ENCODE measurements at regions not wholly inside any gene's neighbourhood (a gene's known extent, or its start where the extent isn't known, plus 50 kb on each side); places are given as distances from the start of the nearest gene placed in this dataset.

- WGBS, 2 experiments (ENCODE audit: low coverage in 1 of 2, low lambda C conversion rate in 2 of 2, missing lambda C conversion rate in 2 of 2), result 8 to 34% methylated on average over 2 of the region's 2 CpGs
- H3K27me3 ChIP-seq (replicated peaks; ENCODE audit: insufficient read depth), result peaks cover 23% of the 10 kb centered on the region; the same call in 1 of the 2 replicates
- no peak overlapping the region for H2AFZ ChIP-seq
- H4K20me1 ChIP-seq (ENCODE audit: insufficient read depth), result no peaks in the 10 kb centered on the region
- no peak overlapping the region for H3K27ac ChIP-seq
- H3F3A ChIP-seq (ENCODE audit: insufficient read depth), result no peaks in the 10 kb centered on the region
- no peaks in the 10 kb centered on the region for H3K9me2 ChIP-seq (ENCODE audit: insufficient read depth)
- DNase-seq, result no peak
- no peak overlapping the region for H3K4me2 ChIP-seq (ENCODE audit: unreplicated experiment)
- H3K79me2 ChIP-seq (ENCODE audit: insufficient read depth), result no peaks in the 10 kb centered on the region
- TF ChIP-seq EZH2phosphoT487 (IDR thresholded peaks at IDR 0.05; ENCODE audit: insufficient read depth, low read depth), result no peak
- TF ChIP-seq EZH2 (IDR thresholded peaks at IDR 0.05; ENCODE audit: insufficient read depth, poor library complexity, severe bottlenecking), result no peak
- no peaks in the 10 kb centered on the region for H3K36me3 ChIP-seq (ENCODE audit: low read depth)
- in situ Hi-C loops (cut with MboI), result loop anchor here (25.0 kb wide), 1 partner anchor 386 kb away; no protein-coding TSS in a partner anchor
- H3K4me3 ChIP-seq, result no peak overlapping the region
- no peaks in the 10 kb centered on the region for H3K4me1 ChIP-seq (ENCODE audit: insufficient read depth)
- no peak overlapping the region for H3K9ac ChIP-seq
- no peaks in the 10 kb centered on the region for H3K9me3 ChIP-seq (ENCODE audit: low read depth)
Observed at GRCh38 chr11:11173316-11174025, 179.6 kb downstream of the CSNK2A3 start.

- no peaks in the 10 kb centered on the region for H3F3A ChIP-seq (ENCODE audit: insufficient read depth)
- H4K20me1 ChIP-seq (ENCODE audit: insufficient read depth), result no peaks in the 10 kb centered on the region
- H3K9ac ChIP-seq, result no peak overlapping the region
- peaks cover 28% of the 10 kb centered on the region; the same call in 1 of the 2 replicates for H3K27me3 ChIP-seq (replicated peaks; ENCODE audit: insufficient read depth)
- no peak overlapping the region for H2AFZ ChIP-seq
- H3K9me2 ChIP-seq (ENCODE audit: insufficient read depth), result no peaks in the 10 kb centered on the region
- 78 to 89% methylated on average over 1 of the region's 1 CpG for WGBS, 2 experiments (ENCODE audit: low coverage in 1 of 2, low lambda C conversion rate in 2 of 2, missing lambda C conversion rate in 2 of 2)
- H3K9me3 ChIP-seq (ENCODE audit: low read depth), result no peaks in the 10 kb centered on the region
- H3K4me1 ChIP-seq (ENCODE audit: insufficient read depth), result no peaks in the 10 kb centered on the region
- DNase-seq, result no peak
- H3K4me2 ChIP-seq (ENCODE audit: unreplicated experiment), result no peak overlapping the region
- TF ChIP-seq EZH2 (IDR thresholded peaks at IDR 0.05; ENCODE audit: insufficient read depth, poor library complexity, severe bottlenecking), result no peak
- no peak for TF ChIP-seq EZH2phosphoT487 (IDR thresholded peaks at IDR 0.05; ENCODE audit: insufficient read depth, low read depth)
- H3K79me2 ChIP-seq (ENCODE audit: insufficient read depth), result no peaks in the 10 kb centered on the region
- in situ Hi-C loops (cut with MboI), result loop anchor here (25.0 kb wide), 1 partner anchor 385 kb away; no protein-coding TSS in a partner anchor
- H3K4me3 ChIP-seq, result no peak overlapping the region
- no peaks in the 10 kb centered on the region for H3K36me3 ChIP-seq (ENCODE audit: low read depth)
- no peak overlapping the region for H3K27ac ChIP-seq
Observed at GRCh38 chr11:11171854-11172253, 181.2 kb downstream of the CSNK2A3 start.

- TF ChIP-seq EZH2phosphoT487 (IDR thresholded peaks at IDR 0.05; ENCODE audit: insufficient read depth, low read depth) (no peak), EZH2 (IDR thresholded peaks at IDR 0.05; ENCODE audit: insufficient read depth, poor library complexity, severe bottlenecking) (no peak)
- H3K27ac ChIP-seq, result no peak overlapping the region
- peaks cover 28% of the 10 kb centered on the region; the same call in 1 of the 2 replicates for H3K27me3 ChIP-seq (replicated peaks; ENCODE audit: insufficient read depth)
- H3K4me3 ChIP-seq, result no peak overlapping the region
- H3K36me3 ChIP-seq (ENCODE audit: low read depth), result no peaks in the 10 kb centered on the region
- no peaks in the 10 kb centered on the region for H3K9me3 ChIP-seq (ENCODE audit: low read depth)
- no peaks in the 10 kb centered on the region for H4K20me1 ChIP-seq (ENCODE audit: insufficient read depth)
- no peak overlapping the region for H3K4me2 ChIP-seq (ENCODE audit: unreplicated experiment)
- no peaks in the 10 kb centered on the region for H3F3A ChIP-seq (ENCODE audit: insufficient read depth)
- no peak overlapping the region for H2AFZ ChIP-seq
- no peaks in the 10 kb centered on the region for H3K9me2 ChIP-seq (ENCODE audit: insufficient read depth)
- no peak overlapping the region for H3K9ac ChIP-seq
- DNase-seq, result peak; percentile 16
- in situ Hi-C loops (cut with MboI), result loop anchor here (25.0 kb wide), 1 partner anchor 384 kb away; no protein-coding TSS in a partner anchor
- 55 to 63% methylated on average over 3 of the region's 3 CpGs for WGBS, 2 experiments (ENCODE audit: low coverage in 1 of 2, low lambda C conversion rate in 2 of 2, missing lambda C conversion rate in 2 of 2)
- no peaks in the 10 kb centered on the region for H3K4me1 ChIP-seq (ENCODE audit: insufficient read depth)
- H3K79me2 ChIP-seq (ENCODE audit: insufficient read depth), result no peaks in the 10 kb centered on the region
Observed at GRCh38 chr11:11171285-11171684, 181.8 kb downstream of the CSNK2A3 start.

GRCh38 chr11:11170352-11171084 is 182.5 kb downstream of the CSNK2A3 start:
- Histone ChIP-seq H3K4me1 (ENCODE audit: insufficient read depth) (no peaks in the 10 kb centered on the region), H3K36me3 (ENCODE audit: low read depth) (no peaks in the 10 kb centered on the region), H3K27me3 (replicated peaks; ENCODE audit: insufficient read depth) (peaks cover 31% of the 10 kb centered on the region; the same call in 1 of the 2 replicates), H3K9me3 (ENCODE audit: low read depth) (no peaks in the 10 kb centered on the region), H3K4me2 (ENCODE audit: unreplicated experiment) (no peak overlapping the region), H3K4me3 (no peak overlapping the region), H3F3A (ENCODE audit: insufficient read depth) (no peaks in the 10 kb centered on the region), H3K79me2 (ENCODE audit: insufficient read depth) (no peaks in the 10 kb centered on the region), H3K9ac (no peak overlapping the region), H3K9me2 (ENCODE audit: insufficient read depth) (no peaks in the 10 kb centered on the region), H4K20me1 (ENCODE audit: insufficient read depth) (no peaks in the 10 kb centered on the region), H2AFZ (no peak overlapping the region), H3K27ac (no peak overlapping the region)
- DNase-seq, result no peak
- 42 to 46% methylated on average over 2 of the region's 2 CpGs for WGBS, 2 experiments (ENCODE audit: low coverage in 1 of 2, low lambda C conversion rate in 2 of 2, missing lambda C conversion rate in 2 of 2)
- TF ChIP-seq EZH2 (IDR thresholded peaks at IDR 0.05; ENCODE audit: insufficient read depth, poor library complexity, severe bottlenecking), result no peak
- no peak for TF ChIP-seq EZH2phosphoT487 (IDR thresholded peaks at IDR 0.05; ENCODE audit: insufficient read depth, low read depth)
- in situ Hi-C loops (cut with MboI), result loop anchor here (25.0 kb wide), 1 partner anchor 383 kb away; no protein-coding TSS in a partner anchor

Measured in GM23248 (cell line).